Putamen (tissue), 1 donor: ENCODE measurements at regions not wholly inside any gene's neighbourhood (a gene's known extent, or its start where the extent isn't known, plus 50 kb on each side); places are given as distances from the start of the nearest gene placed in this dataset.

Experiments
- DNase-seq: peaks from one replicate; pipeline ENCODE4 v3.0.0-alpha.2; 2016; ENCODE audit warnings: low spot score

DNA sequence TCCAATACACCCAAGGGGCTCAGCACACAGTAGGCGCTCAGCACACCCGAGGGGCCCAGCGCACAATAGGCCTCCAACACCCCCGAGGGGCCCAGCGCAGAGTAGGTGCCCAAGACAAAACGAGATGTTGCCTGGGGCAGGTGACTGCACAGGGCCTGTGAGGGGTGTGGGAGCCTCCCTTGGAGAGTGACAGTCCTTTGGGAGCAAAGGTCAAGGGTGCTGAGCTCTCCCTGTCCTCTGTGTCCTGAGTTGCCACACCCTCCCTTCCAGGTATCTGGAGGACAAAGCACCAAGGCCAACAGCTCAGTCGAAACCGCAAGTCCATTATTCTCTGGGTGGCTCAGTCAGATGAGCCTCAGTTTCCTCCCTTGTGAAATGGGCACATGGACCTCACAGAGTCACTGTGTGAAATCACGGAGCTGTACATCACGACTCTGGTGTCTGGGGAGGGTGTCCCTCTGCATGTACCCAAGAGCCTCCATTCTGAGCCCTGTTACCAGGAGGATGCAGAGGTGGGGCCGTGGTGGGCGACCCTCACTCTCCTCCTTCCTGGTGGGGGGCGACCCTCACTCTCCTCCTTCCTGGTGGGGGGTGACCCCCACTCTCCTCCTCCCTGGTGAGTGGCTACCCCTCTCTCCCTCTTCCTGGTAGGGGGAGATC, 81.3 kb downstream of the FOXL3 start:
- DNase-seq, result no peak

DNA sequence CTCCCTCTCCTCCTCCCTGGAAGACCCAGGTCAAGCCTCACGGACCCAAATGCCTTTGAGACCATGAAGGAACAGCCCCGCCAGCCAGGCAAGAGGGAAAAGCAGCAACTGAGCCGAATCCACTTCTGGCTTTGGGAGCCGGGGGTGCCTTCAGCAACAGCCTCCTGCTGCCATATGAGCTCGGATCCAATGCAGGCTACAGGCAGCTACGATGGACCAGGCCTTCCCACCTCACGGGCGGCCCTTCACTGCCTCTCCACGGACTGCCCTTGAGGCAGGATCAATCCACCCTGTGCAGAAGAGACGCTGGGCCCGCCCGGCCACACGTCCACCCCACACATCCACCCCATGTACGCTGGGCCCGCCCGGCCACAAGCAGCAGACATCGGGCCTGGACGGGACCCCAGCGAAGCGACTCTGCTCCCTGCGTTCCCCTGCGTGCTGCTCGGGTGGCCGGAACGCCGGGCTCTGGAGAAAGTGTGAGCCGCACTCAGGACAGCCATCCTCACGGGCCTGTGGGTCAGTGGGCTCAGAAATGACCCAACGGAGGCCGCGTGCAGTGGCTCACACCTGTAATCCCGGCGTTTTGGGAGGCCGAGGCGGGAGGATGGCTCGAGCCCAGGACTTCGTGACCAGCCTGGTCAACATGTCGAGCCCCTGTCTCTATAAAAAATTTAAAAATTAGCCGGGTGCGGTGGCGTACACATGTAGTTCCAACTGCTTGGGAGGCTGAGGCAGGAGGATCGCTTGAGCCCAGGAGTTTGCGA, 82.0 kb downstream of the FOXL3 start:
- DNase-seq, result no peak

DNA sequence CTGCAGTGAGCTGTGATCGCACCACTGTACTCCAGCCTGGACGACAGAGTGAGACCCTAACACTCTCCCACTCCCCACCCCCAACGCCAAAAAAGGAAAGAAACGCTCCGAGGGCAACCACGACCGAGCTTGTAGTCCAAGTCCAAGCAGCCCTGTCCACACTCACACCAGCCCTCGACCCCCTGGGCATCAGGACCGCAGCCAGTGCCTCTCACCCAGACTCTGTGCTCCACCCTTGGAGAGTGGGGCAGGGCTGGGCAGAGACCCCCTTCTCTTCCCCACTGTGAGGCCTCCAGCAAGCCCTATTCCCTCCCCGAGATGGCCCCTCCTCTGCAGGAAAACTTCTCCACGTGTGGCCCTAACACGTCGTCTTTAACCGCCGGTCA, 82.6 kb downstream of the FOXL3 start:
- DNase-seq, result no peak

DNA sequence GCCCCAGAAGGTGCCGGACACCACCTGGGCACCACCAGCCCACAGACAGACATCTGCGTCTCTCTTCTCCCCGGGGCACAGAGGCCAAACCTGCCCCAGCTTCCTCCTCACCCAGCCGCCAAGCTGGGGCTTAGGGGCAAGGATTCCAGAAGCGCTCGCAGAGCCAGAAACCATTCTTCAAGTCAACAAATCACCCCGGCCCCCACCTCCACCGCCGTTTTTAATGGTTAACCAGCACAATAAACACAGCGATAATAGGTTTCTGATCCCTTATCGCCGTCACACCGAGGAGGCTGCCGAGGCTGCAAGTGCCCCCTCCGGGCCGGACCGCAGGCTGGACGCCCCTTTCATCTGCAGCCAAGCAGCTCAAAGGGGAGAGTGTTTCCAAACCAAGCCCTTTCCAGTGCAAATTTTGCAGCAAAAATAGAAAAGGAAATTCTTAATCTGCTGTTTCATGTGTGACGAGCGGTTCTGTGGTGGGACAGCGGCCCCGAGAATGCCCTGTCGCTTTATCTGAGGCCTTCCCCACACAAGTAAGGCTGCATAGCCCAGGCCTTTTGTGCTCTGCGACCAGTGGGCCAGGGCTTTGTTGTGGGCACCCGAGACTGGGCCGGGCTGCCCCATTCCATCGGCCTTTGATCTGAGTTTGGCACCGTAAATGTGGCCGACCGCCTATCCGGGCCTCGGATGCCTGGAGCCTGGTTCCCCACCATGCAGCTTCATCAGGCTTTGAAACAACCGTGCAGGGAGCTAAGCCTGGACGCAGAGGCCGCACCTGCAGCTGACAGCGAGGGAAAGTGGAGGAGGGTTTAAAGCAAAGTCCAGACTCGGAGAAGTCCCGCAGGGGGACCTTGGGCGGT, 83.2 kb downstream of the FOXL3 start:
- DNase-seq, result no peak

DNA sequence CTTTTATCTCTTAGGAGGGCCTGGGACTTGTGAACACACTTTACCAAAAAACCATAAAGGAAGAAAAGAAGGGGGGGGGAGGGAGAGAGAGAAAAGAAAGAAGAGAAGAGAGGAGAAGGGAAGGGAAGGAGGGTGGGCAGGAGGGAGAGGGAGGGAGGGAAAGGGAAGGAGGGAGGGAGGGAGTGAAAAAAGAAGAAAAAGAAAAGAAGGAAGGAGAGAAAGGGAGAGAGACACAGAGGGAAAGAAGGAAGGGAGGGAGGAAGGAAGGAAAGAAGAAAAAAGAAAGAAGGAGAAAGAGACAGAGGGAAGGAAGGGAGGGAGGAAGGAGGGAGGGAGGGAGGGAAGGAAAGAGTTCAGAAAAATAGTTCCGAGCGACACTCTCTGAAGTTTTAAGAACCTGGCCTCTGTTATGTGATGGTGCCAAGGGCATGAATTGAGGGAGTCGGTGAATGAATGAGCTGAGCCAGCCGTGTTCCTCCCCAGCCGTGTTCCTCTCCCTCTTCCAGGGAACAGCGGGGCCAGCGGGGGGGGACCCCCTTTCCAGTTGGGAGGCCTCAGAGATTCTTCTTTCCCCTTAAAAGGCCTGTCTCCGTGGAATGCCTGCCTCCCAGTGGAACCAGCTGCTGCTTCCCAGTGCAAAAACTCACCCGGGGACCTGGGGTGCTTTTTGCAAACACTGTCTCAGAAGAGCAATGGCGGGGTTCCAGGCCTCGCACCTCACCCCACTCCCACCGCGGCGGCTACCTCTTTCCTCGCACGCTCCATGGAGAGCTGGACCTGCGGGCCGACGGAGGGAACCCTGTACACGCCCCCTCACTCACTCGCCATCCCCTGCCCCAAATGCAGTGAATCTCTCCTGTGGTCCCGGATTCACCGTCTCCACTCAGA, 84.1 kb downstream of the FOXL3 start:
- no peak for DNase-seq

DNA sequence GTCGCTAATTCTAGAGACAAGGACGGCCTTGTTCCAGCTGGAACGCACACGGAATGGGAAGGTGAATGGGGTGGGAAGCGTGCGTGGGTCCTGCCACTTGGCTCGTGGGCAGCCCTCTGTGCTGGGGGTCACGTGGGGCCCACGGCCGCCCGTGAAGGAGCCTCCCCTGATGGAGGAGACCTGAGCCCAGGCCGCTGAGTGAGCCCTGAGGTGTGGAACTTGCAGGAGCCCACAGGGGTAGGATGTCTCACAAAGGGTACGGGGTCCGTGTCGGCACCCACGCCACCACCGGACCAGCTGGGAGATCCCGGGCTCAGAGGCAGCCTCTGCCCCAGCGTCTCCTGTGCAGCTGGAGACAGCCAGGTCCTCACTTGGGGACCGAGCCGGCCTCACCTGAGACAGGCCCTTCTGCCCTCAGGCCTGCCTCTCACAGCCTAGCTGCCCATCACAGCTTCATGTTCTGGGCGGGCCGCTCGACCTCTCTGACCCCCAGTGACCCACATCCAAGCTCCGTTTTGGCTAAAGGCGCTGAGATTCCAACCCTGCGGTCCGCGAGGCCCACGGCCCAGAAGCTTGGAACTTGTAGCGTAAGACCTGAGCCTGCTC, 84.8 kb downstream of the FOXL3 start:
- DNase-seq, result no peak

DNA sequence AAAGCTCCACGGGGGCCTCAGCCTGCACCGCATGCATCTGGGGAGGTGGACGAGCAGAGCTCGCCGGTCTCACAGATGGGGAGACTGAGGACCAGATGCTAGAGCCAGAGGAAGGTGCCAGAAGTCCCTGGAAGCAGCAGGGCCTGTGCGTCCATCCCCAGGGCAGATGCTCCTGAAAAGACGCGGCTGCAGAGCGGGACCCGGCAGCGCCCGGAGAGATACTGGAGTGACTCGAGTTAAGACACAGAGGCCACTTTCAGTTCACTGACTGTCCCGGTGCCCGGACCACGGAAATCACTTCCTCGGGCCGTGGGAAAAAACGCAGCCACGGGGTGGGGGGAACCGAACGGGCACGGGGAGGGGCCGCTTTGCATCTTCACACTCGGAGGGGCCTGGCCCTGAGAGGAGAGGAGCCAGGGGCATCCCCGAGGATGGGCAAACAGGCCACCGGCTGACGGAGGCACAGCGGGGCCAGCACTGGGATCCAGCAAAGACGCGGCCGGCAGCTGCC, 85.4 kb downstream of the FOXL3 start:
- no peak for DNase-seq

DNA sequence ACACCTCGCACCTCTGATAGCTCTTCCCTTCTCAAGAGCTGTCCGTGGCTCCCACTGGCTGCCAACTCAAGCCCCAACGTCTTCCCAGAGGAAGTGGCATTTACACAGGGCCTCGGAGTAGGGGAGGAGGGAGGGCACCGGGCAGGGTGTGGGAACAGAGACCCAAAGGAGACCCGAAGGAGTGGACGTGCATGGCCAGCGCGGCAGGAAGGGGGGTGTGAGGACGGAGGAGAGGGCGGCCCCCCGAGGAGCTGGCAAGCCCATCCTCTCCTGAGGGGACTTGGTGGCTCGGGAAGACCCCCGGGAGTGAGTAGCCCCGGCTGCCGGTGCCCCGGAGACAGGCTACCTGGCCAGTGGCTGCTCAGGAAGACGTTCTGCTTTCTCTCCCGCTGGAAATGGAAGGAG, 85.9 kb downstream of the FOXL3 start:
- no peak for DNase-seq

DNA sequence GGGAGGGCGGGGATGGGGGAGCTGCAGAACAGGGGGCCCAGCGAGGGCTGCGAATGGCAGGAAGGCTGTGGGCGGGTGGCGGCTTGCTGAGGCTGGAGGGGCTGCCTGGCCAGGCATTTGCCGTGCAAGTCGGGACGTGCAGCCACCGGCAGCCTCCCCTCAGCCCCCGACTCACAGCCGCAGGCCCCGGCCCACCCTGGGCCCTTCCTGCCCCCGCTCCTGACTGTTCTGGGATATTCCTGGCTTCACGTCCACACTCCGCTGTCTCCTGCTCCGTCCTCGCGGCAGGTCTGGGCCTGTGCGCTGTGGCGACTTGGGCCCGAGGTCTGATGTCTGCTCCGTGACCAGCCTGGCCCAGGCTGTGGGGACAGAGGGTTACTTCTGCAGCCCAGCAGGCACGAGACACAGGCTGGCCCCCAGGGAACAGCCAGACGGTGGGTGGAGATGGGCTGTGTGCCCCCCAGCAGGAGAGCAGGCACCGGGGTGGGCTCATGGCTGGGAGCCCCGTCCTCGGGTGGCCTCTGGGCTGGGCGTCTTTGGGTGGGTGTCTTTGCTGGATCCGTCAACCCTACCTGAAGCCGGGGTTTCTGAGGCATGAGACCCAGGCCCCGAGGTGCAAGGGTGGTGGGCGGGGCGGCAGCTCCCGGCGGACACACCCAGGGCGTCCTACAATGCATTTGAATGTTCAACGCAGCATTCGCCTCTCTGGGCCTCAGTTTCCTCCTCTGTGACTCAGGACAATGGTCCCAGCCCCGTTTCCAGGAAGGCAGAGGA, 86.5 kb downstream of the FOXL3 start:
- no peak for DNase-seq

DNA sequence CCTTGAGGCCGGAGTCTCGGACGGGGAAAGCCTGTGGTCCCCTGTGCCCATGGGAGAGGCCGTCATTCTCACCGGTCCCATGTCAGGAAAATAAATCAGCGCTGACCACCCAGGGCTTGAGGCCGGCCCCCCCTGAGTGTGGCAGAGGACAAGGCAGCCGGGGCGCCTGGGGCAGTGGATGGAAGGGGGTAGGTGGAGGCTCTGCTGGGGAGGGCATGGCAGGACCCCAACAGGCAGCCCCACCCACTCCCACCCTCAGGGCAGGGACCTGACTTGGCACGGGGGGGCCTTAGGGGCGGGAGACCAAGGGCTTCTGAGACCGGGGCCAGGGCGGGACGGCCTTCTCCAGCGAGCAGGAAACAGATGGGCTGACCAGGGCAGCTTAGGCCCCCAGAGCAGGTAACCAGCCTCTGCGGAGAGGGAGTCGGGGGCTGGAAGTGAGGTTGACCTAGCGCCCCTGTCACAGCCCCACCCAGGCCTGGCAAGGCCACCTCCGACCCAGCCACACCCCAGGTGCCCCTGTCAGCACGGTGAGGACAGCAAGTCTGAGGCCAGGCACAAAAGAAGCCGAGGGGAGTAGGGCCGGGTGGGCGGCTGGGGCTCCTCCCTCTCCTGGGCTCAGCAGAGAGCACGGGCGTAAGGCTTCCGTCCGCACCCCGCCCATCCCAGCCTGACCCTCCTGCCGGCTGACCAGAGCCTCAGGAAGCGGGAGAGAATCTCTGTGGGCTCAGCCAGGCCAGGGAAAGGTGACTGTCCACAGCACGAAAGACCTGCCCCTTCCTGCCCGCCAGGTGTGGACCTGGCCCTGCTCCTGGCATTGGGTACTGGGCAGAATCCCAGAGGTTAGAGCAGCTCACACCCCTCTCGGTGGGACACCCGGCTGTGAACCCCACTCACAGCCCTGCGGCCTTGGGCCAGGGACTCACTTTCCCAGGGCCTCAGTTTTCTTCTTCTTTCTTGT, 87.4 kb downstream of the FOXL3 start:
- DNase-seq, result no peak

DNA sequence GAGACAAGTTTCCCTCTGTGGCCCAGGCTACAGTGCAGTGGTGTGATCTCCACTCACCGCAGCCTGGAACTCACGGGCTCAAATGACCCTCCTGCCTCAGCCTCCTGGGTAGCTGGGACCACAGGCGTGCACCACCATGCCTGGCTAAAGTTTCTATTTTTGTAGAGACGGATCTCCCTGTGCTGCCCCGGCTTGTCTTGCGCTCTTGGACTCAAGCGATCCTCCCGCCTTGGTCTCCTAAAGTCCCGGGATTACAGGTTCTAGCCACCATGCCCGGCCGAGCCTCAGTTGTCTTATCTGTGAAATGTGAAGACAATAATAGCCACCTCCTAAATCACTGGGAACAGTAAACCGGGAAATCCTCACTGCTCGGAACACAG, 88.1 kb downstream of the FOXL3 start:
- DNase-seq, result no peak

DNA sequence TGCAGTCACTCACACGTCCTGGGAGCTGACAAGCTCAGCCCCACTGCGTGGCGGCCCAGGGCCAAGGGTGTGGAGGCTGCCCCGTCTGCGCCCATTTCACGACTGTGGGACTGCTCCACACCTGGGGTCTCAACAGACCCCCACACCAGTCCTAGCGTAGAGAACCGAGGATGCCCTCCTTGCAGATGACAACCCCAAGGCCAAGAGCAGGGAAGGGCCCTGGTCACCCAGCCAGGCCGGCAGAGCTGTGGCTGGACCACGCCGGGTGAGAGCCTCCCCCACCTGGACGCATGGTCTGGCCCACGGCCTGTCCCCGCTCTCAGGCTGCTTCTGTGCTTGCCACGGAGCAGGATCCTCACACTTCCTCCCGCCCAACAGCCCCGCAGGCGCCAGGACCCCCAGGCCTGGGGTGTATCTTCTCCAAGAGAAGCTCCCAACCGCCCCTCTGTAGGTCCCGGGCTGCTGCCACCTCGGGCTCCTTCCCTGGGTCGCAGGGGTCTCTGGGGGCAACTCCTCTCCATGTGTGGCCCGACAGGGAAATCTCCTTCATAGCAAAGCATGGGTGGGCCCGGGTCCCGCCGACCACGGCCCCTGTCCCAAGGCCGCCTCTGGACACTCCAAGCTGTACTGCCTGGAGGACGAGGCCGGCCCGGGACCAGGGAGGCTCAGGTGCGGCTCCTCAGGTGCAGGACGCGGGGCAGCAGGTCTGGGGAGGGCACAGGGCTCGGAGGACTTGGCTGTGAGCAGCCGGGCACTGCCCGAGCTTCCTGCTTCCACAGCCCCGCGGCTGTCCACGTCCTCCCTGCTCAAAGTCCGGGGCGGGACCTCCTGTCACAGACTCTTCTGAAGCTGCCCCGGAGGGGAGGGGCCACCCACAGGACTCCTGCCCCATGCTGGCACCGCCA, 88.8 kb downstream of the FOXL3 start:
- no peak for DNase-seq

DNA sequence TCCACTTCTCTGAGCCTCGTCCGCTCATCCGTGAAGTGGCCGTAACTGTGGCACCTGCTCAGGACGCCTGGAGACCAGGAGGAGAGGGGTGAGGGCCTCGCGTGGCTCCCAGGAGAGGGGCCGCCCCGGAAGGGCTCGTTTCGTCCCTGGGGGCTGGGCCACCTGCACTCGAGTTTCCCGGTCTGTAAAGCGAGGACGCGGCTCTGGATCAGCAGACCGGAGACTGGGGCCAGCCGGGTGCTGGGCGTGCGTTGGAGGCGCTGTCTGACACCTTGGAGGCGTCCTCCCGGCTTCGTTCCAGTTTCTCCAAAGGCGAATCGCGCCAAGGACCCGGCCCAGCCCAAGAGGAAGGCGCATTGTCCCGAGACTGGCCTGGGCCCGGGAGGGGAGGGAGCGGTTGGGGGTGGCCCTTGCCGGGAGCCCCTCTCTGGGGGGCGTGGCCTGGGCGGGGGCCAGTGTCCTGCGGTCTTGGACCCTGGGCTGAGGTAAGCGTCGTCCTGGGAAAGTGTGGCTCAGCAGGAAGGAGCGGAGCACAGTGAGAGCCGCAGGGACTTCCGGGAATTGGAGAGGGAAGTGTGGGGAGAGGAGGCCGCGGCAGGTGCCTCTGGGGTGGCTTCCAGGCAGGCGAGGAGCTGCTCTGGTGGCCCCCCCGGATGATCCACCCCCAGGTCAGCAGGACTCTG, 89.6 kb downstream of the FOXL3 start:
- DNase-seq, result no peak

DNA sequence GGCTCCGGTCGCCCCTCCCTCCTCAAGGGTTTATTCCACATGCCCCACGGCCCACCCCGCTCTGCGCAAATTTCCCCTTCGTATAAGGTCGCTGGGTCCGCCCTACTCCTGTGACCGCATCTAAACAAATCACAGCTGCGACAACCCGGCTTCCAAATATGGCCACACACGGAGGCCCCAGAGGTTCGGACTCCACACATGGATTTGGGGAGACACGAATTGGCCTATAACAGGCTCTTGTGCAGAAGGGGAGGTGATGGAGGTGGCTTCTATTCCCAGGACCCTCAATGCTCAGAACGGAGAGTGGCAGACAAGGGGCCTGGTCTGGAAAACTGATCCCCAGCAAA, 90.1 kb downstream of the FOXL3 start:
- DNase-seq, result no peak

DNA sequence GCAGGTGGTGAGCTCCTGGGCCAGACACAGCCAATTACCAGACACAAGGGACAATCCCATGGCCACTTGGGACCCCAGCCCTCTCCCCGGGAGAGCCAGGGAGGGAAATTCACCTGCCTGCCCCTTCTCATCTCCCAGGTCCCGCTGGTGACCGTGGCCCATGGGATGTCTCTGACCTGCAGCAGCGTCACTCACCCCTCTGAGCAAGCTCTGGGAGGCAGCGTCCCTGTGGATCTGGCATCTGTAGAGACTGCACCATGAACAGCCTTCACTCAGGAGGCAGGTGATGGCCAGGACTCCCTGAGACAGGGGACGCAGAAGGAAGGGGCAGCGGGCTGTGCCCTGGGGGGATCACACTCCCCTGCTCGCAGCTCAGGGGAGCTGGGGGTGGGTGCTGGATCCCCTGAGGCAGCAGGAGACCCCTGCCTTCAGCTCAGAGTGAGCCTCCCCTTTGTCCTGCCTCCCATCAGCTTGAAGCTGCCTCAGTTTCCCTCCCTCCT, 90.8 kb downstream of the FOXL3 start:
- DNase-seq, result no peak

DNA sequence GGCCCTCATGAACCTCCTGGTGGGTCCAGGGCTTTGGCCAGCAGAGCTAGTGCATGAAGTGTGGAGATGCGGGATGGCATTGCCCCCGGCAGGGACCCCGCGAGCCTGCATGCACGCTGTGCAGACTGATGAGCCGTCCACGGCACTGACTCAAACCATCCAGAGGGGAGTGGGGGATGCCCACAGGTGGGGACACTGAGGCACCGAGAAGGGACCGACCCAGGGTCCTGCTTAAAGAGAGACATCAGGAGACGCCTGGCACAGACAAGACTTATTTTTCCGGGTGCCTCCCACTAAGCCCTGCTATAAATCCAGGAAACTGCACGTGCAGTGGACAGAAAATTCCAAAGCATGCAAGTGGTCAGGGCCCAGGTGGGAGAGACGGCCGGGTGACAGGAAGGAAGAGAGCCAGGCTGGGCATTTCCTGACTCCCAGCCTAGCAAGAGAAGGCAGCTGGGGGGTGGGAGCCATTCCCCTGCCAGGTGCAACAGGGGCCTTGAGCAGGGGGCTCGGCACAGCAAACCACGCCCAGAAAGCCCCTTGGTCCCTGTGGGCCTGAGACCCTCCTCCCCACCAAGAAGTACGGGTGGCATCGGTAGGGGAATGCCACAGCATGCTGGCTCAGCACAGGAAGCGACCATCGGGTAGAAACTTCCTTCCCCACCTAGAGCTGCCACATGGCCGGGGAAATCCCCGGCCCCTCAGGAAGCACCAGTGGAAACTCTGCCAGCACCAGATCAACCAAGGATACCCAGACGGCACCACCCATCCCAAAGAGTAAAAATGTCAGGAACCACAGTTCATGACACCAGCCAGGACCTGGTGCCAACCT, 91.5 kb downstream of the FOXL3 start:
- no peak for DNase-seq

DNA sequence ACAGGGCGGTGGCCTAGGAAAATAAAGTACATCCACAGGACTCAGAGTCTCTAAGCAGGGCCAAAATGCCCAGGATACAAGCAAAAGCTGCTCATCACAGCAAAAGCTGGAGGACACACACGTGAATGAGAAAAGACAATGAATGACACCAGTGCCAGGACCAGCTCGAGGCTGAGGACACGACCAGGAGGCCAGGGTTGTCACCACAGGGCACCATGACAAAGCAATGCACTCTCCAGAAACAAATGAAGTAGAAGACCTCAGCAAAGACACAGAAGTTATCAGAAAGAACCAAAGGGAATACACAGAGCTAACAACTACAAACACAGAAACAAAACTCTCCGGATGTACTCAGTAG, 92.1 kb downstream of the FOXL3 start:
- no peak for DNase-seq
